HG03066 (cell line): ENCODE measurements at regions not wholly inside any gene's neighbourhood (a gene's known extent, or its start where the extent isn't known, plus 50 kb on each side); places are given as distances from the start of the nearest gene placed in this dataset.
"Not testable (repeated sequence)": the region's sequence is repeated elsewhere in the genome, so short reads cannot be mapped to it uniquely, and the experiment has no call there.

Experiments
- ATAC-seq: cut with Tn5 transposase; IDR thresholded peaks from one replicate; pipeline ENCODE4 v1.9.1; 2021; ENCODE audit warnings: low read depth; ENCODE audit not compliant: unreplicated experiment

DNA sequence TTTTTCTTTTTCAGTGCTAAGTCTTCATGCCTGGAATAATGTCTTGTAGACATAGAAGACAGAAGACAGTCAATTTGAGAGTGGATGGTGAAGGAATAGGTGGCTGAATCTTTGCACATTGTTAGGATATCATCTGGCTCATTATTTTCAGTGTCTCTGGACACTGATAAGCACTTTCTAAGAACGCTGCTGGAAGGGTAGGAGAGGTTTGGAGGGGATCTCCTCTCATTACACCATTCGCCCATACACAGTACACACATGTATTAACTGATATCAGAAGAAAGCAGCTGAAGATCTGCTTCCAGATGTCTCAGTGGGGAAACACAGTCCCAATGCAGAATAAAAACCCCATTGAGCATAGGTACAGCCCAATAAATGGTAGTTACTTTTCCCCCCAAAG, 461.1 kb upstream of the DCN start:
- ATAC-seq = no peak

- no peak for ATAC-seq
Measured at GRCh38 chr12:91640021-91640420, 457.4 kb upstream of the DCN start.

GRCh38 chr12:91639327-91639726, 456.7 kb upstream of the DCN start:
- ATAC-seq = no peak

GRCh38 chr12:91637789-91638624, 455.4 kb upstream of the DCN start:
- no peak for ATAC-seq

- ATAC-seq = no peak
Measured at GRCh38 chr12:91636721-91637120, 454.1 kb upstream of the DCN start.

DNA sequence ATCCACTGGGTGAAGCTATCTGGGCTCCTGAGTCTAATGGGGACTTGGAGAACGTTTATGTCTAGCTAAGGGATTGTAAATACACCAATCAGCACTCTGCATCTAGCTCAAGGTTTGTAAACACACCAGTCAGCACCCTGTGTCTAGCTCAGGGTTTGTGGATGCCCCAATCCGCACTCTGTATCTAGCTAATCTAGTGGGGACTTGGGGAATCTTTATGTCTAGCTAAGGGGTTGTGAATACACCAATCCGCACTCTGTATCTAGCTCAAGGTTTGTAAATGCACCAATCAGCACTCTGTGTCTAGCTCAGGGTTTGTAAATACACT, 451.7 kb upstream of the DCN start:
- not testable (repeated sequence) for ATAC-seq

DNA sequence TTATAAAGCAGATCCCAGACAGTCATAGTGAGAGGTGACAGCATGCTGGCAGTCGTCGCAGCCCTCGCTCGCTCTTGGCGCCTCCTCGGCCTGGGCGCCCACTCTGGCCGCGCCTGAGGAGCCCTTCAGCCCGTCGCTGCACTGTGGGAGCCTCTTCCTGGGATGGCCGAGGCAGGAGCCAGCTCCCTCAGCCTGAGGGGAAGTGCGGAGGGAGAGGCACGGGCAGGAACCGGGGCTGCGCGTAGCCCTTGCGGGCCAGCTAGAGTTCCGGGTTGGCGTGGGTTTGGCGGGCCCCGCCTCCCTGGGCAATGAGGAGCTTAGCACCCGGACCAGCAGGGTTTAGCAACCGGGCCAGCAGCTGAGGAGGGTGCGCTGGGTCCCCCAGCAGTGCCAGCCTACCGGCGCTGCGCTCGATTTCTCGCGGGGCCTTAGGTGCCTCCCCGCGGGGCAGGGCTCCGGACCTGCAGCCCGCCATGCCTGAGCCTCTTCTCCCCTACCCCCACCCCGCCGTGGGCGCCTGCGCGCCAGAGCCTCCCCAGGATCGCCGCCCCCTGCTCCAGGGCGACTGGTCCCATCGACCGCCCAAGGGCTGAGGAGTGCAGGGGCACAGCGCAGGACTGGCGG, 451.2 kb upstream of the DCN start:
- ATAC-seq = no peak

- ATAC-seq = no peak
Measured at GRCh38 chr12:91633206-91633605, 450.6 kb upstream of the DCN start.

- no peak for ATAC-seq
Measured at GRCh38 chr12:91632042-91632786, 449.6 kb upstream of the DCN start.

GRCh38 chr12:91630596-91631293, 448.1 kb upstream of the DCN start:
- no peak for ATAC-seq

GRCh38 chr12:91630083-91630482, 447.5 kb upstream of the DCN start:
- ATAC-seq = no peak

DNA sequence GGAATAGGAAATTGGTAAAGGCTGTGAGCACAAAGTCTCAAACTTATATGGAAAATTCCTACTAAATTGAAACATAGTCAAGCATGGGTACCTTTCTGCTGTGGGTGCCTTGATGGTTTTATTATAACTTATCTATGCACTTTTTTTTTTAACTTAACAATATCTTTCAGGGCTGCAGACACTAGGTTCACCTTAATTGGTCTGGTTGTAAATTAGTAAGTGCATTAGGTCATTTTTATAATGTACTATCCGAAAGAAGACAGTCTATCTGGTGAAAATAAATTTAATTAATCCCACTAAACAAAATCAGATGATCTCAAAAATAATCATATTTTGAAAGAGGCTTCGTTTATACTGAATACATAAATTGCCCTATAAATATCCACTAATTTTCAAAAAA, 446.8 kb upstream of the DCN start:
- ATAC-seq = no peak

DNA sequence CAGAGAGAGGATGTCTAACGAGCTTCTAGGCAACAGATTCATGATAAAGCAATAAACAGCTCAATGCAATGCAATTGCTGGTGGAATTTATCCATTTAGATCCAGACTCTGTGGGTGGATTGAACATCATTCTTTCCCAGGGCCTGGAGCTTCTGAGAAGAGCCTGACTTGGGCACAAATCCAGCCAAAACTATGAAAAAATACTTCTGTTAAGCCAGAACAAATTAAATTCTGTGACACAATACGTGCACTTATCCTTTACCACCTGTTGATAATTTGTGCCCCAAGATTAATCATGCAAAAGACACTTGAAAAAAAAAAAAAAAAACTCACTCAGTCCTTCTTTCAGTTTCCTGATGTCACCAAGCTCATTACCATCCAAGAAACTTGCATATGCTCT, 446.0 kb upstream of the DCN start:
- no peak for ATAC-seq

GRCh38 chr12:91627225-91627624, 444.6 kb upstream of the DCN start:
- no peak for ATAC-seq

DNA sequence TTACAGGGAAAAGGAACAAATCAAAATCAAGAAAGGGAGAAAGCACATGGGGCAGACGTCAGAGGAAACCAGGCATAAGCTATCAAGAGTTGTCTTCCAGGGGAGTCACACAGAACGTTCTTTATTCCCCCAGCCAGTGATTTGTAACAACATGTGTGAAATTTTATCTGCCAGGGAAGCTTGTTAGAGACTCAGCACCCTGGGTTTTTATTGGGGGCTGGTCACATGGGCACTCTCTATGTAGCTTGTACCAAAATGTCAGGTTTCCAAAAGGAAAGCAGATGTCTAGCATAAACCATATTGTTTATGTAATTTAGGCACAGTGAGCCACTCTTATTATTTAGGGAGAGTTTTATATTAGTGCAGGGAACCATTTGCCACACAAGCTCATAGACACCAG, 440.4 kb upstream of the DCN start:
- ATAC-seq = no peak

DNA sequence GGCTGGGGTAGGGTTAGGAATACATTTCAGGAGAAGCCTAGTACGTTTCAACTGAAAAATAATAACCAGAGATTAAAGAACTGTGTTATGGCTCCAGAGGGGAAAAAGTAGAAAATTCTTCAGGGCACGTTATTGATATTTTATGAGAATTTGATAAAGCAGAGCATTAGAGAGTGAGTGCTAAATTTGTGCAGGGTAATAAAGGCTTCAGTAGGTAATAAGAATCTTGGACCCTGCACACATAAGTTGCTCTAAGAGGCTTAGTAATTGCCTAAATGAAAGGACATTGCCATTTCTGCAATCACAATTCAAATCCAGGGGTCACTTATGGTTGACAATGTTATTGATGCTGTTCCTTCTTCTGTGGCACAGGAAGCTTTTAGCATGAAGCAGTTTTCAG, 439.4 kb upstream of the DCN start:
- ATAC-seq = no peak

- no peak for ATAC-seq
Measured at GRCh38 chr12:91620992-91621391, 438.4 kb upstream of the DCN start.

DNA sequence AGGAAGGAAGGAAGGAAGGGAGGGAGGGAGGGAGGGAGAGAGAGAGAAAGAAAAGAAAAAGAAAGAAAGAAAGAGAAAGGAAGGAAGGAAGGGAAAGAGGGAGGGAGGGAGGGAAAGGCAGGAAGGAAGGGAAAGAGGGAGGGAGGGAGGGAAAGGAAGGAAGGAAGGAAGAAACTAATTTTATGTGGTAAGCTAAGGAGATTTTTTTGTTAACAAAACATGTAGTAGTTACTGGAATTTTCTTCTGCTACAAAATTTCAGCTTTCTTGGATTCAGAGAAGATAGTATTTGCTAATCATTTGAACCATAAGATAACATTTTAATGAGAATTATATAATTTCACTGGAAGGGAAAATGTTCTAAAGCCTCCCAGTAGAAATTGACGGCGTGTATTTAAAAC, 437.8 kb upstream of the DCN start:
- no peak for ATAC-seq

GRCh38 chr12:91618281-91618680, 435.7 kb upstream of the DCN start:
- ATAC-seq = no peak

DNA sequence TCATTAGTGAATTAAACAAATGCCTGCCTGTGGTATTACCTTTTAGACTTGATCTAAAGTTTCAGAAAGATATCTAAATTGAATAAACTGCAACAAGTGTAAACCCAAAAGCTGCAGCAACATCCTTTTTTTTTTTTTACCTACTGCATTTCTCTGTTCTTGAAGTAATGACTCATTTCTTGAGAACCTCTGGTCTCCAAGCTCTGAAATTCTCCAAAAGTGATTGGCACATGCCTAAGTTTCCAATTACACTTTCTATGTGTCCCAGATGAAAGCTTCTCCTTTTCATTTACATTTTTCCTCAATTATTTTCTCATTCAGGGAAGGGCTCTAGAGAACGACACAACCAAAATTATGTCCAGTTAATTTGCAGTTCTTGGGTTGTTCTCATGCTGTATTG, 435.2 kb upstream of the DCN start:
- ATAC-seq = no peak

DNA sequence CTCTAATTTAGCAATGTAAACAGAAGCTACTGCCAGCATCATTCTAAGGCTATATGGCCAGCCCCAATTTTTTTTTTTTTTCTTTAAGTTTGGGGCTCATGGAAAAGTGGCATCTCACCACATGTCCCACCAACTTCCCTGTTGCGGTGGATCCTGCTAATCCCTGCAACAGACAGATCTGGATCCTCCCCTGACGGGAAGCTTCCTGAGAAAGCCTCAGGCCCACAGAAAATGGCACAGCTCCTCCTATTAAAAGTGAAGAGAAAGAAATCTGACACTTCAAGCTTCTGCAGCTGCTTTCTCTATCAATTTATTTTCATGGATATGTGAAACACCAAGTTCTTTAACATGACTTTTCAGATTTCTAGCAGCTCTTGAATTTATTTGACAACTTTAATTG, 433.8 kb upstream of the DCN start:
- no peak for ATAC-seq
